Fibroblast of the aortic adventitia (primary cell): ENCODE measurements at regions not wholly inside any gene's neighbourhood (a gene's known extent, or its start where the extent isn't known, plus 50 kb on each side); places are given as distances from the start of the nearest gene placed in this dataset.
A peak's percentile ranks its signal among the peaks of the same experiment; 100 is the strongest.
"Not testable (repeated sequence)": the region's sequence is repeated elsewhere in the genome, so short reads cannot be mapped to it uniquely, and the experiment has no call there.

Experiments
- DNase-seq: peaks from one replicate; pipeline ENCODE4 v3.0.0-alpha.2; 2010; ENCODE audit warnings: low read depth
- H3K4me3 ChIP-seq: 2 replicates; pipeline ENCODE4 v1.5.1; 2011; ENCODE audit warnings: low read depth, mild to moderate bottlenecking, control low read depth, low read length, moderate library complexity
- CTCF ChIP-seq: IDR thresholded peaks from 2 replicates; pipeline ENCODE4 v1.5.1; 2011; ENCODE audit warnings: mild to moderate bottlenecking, low read length, control low read depth, inconsistent platforms; ENCODE audit not compliant: insufficient read depth

- DNase-seq = not testable (repeated sequence)
These were observed 113.6 kb downstream of the PRR15 start for GRCh38 chr7:29677254-29677653.

DNA sequence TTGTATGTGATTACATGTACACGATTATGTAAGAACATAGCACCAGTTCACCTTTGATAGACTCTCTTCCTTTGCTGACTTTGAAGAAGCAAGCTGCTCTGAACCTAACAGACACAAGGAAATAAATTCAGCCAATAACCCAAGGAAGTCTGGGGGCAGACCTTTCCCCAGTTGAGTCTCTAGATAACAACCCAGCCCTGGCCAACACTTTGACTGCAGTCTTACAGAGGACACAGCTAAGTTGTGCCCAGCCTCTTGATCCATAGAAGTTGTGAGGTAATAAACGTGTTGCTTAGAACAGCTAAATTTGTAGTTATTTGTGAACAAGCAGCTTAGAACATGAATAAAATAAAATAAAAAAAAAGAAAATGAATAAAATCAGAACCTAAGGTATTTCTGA lies 116.3 kb downstream of the PRR15 start:
- H3K4me3 ChIP-seq, DNase-seq: not testable (repeated sequence)

More at GRCh38 chr7:29677254-29677653, 113.6 kb downstream of the PRR15 start:
- H3K4me3 ChIP-seq = not testable (repeated sequence)

- not testable (repeated sequence) for H3K4me3 ChIP-seq
These were observed 117.0 kb downstream of the PRR15 start for GRCh38 chr7:29680601-29681000.

DNA sequence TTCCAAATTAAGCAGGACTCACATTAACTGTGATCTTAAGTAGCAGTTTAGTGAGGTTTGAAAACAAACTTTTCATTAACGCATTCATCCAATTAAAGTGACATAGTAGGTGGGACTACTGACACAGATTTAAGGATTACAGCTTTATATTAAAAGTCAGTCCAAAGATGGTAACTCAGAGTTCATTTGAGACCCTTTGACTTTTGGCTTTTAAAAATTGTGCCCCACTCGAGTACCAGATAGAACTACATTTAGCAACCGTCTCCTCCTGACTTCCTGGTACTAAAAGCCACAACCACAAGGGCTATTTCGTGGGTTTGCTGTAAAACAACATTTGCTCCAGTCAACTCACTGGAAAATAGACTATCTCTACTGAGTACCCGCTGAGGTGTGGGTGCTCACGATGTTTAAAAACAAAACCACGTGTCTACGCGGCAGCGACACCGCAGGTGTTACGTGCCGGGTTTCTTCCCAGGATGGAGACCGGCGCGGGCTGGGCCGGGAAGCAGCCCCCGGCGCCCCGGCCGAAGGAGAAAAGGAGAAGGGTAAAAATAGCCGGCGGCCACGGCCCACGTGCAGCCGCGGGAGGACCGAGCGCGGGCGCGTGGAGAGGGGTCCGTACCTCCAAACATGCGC lies 120.6 kb downstream of the PRR15 start:
- DNase-seq = peak; percentile 18

More at GRCh38 chr7:29680601-29681000, 117.0 kb downstream of the PRR15 start:
- DNase-seq = not testable (repeated sequence)

GRCh38 chr7:29684787-29685650 lies 121.3 kb upstream of the WIPF3 start:
- TF ChIP-seq CTCF = peak; percentile 15
- DNase-seq = peak; percentile 63
- peak overlapping the region; percentile 74 for H3K4me3 ChIP-seq

More for the DNA sequence above, 120.6 kb downstream of the PRR15 start:
- H3K4me3 ChIP-seq = peak overlapping the region; percentile 74

DNA sequence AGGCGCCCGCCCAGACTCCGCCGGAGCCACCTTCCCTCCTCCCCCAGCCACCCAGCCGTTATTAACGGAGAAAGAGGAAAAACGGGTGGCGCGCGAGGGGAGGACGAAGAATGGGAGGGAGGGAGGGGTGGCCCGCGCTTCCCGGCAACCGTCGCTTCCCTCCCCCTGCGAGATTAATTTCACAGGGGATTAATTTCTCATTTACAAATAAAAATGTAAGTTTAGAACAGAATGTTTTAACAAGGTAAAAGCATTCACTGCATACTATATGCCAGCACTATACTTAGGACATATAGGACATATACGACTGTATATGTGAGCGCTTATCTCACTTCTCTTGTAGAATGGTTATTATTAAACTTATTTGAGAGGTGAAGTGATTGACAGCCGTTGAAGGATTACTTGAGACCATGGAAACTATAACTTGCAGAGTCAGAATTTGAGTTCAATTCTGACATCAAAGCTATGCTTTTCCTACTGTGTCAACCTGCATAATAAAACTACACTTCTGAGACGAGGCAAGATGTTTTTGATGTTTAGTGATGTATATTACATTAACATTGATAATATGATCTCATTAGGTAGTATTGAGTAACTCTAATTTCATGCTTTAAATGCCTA lies 120.5 kb upstream of the WIPF3 start:
- not testable (repeated sequence) for DNase-seq

GRCh38 chr7:29690510-29690909 lies 115.8 kb upstream of the WIPF3 start:
- not testable (repeated sequence) for H3K4me3 ChIP-seq, DNase-seq

More for the DNA sequence above, 120.5 kb upstream of the WIPF3 start:
- H3K4me3 ChIP-seq = peak overlapping the region; percentile 74

DNA sequence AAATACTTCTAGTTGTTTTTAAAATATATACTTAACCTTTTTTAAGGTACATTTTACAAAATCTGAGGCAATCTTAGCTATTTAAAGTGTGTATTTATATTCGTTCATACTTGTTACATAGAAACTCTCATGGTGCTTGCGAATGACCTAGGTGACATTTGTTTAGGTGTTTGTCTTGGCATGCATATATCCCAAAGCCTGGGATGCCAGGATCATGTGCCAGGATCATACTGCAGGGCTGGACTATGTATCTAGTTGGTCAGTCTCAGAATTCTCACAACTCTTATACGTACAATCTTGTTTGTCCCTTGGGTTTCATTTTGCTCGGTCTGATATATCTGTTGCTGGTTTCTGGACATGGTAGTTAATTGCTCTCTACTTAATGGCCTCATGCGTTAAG lies 109.9 kb upstream of the WIPF3 start:
- H3K4me3 ChIP-seq, DNase-seq: not testable (repeated sequence)

DNA sequence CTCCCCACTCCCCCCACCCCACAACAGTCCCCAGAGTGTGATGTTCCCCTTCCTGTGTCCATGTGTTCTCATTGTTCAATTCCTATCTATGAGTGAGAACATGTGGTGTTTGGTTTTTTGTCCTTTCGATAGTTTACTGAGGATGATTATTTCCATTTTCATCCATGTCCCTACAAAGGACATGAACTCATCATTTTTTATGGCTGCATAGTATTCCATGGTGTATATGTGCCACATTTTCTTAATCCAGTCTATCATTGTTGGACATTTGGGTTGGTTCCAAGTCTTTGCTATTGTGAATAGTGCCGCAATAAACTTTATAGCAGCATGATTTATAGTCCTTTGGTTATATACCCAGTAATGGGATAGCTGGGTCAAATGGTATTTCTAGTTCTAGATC lies 106.6 kb upstream of the WIPF3 start:
- H3K4me3 ChIP-seq, DNase-seq: not testable (repeated sequence)

- not testable (repeated sequence) for H3K4me3 ChIP-seq, DNase-seq
These were observed 104.8 kb upstream of the WIPF3 start for GRCh38 chr7:29701540-29701939.

DNA sequence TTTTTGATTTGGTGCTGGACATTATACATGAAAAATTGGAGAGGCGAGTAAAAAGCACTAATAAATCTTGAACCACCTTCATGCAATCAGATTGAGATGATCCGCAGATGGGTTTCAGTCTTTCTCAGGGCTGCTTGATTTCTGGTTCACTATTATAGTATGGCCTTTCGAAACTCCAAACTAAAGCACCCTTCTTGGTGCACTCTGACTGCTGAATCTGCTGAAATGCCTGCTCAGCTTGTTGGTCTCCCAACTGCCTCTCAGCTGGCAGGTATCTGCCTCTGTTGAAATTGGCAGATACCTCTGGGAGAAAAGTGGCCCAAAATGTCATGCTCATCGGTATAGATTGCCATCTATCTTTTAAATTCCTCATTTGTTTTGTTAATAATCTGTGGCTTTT lies 102.5 kb upstream of the WIPF3 start:
- DNase-seq, H3K4me3 ChIP-seq: not testable (repeated sequence)

DNA sequence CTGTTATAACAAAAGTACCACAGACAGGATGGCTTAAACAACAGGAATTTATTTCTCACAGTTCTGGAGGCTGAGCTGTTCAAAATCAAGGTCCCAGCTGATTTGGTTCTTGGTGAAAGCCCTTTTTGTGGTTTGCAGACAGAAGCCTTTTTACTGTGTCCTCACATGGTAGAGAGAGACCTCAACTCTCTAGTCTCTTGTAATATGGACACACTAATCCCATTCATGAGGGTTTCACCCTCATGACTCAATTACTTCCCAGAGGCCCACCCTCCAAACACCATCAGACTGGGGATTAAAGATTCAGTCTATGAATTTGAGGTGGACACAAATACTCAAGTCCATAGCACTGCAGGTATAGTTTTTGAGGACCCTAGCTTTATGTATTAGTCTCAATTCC lies 97.3 kb upstream of the WIPF3 start:
- not testable (repeated sequence) for DNase-seq, H3K4me3 ChIP-seq

DNA sequence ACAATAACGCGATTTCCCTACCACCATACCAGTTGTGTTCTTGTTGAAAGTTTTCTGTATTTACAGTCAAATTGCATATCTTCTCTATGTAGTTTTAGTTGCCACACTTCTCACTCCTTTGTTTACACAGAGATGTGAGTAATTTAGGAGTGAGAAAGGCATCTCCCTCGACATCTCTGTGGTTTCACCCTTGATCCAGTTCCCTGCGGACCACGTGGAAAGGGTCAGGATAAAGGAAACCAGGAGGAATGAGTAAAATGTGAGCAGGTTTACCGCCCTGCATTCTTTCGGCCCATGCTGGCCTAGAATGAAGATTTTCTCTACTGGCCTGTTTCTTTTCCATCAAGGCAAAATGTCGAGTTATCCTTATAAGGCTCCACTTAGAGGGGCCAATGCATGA lies 83.2 kb upstream of the WIPF3 start:
- DNase-seq = peak; percentile 93
- H3K4me3 ChIP-seq = not testable (repeated sequence)
